ENCODE measurements at regions not wholly inside any gene's neighbourhood (a gene's known extent, or its start where the extent isn't known, plus 50 kb on each side); places are given as distances from the start of the nearest gene placed in this dataset.

- no peaks in the 10 kb centered on the region for H3K36me3 ChIP-seq (replicated peaks in 1 of 2; ENCODE audit: control extremely low read depth in 1 of 2, control insufficient read depth in 1 of 2, extremely low read depth in 1 of 2, insufficient read depth in 2 of 2, low read length in 1 of 2)
- H3K9me3 ChIP-seq (ENCODE audit: control extremely low read depth in 1 of 3, control insufficient read depth in 2 of 3, insufficient read depth in 1 of 3, low read length in 2 of 3): no peaks in the 10 kb centered on the region
- Mint-ChIP-seq H3K4me3 (no peak overlapping the region), H3K9me3 (ENCODE audit: insufficient read depth) (no peaks in the 10 kb centered on the region), H3K27ac (no peak overlapping the region), H3K27me3 (peaks cover 16% of the 10 kb centered on the region), H3K4me1 (no peaks in the 10 kb centered on the region)
- no peaks in the 10 kb centered on the region for H3K27me3 ChIP-seq (replicated peaks in 1 of 4; ENCODE audit: control extremely low read depth in 1 of 4, control insufficient read depth in 3 of 4, insufficient read depth in 4 of 4, low read length in 3 of 4)
- H3K79me2 ChIP-seq (ENCODE audit: control insufficient read depth, insufficient read depth, low read length): no peaks in the 10 kb centered on the region
- CTCF ChIA-PET: no interaction called here
- ATAC-seq (ENCODE audit: low read depth) (no peak), DNase-seq (no peak)
- no peak overlapping the region for H2AFZ ChIP-seq (ENCODE audit: insufficient read depth, low read depth, low read length, poor library complexity, severe bottlenecking)
- H3K9ac ChIP-seq (ENCODE audit: low read length): no peak overlapping the region
- no peaks in the 10 kb centered on the region for H4K20me1 ChIP-seq (ENCODE audit: control insufficient read depth, insufficient read depth, low read length, poor library complexity, severe bottlenecking)
- no peak overlapping the region for H3K27ac ChIP-seq (ENCODE audit: low read length in 2 of 2)
- intact Hi-C loops (cut with micrococcal nuclease): no loop called here
- TF ChIP-seq CTCF (IDR thresholded peaks at IDR 0.05) (no peak), EZH2 (IDR thresholded peaks at IDR 0.05; ENCODE audit: borderline replicate concordance, insufficient read depth, low read depth, low read length, poor library complexity, severe bottlenecking) (no peak)
- H3K4me1 ChIP-seq (ENCODE audit: control insufficient read depth in 2 of 2, insufficient read depth in 2 of 2, low read length in 2 of 2): no peaks in the 10 kb centered on the region
- POLR2A ChIA-PET: no interaction called here
- no peak overlapping the region for H3K4me3 ChIP-seq (ENCODE audit: control extremely low read depth in 1 of 5, extremely low read depth in 1 of 5, insufficient read depth in 1 of 5, low read depth in 2 of 5, low read length in 4 of 5)
- no peak overlapping the region for H3K4me2 ChIP-seq (replicated peaks; ENCODE audit: low read depth, low read length, poor library complexity, severe bottlenecking)
Measured at GRCh38 chr2:18154812-18155211, 276.3 kb downstream of the KCNS3 start.

- intact Hi-C loops (cut with micrococcal nuclease): no loop called here
- H3K79me2 ChIP-seq (ENCODE audit: control insufficient read depth, insufficient read depth, low read length): no peaks in the 10 kb centered on the region
- H3K27ac ChIP-seq (ENCODE audit: low read length in 2 of 2): no peak overlapping the region
- no peak for TF ChIP-seq EZH2 (IDR thresholded peaks at IDR 0.05; ENCODE audit: borderline replicate concordance, insufficient read depth, low read depth, low read length, poor library complexity, severe bottlenecking)
- no peak for TF ChIP-seq CTCF (IDR thresholded peaks at IDR 0.05)
- WGBS (ENCODE audit: insufficient coverage): 86% methylated on average over 3 of the region's 3 CpGs
- H3K36me3 ChIP-seq (replicated peaks in 1 of 2; ENCODE audit: control extremely low read depth in 1 of 2, control insufficient read depth in 1 of 2, extremely low read depth in 1 of 2, insufficient read depth in 2 of 2, low read length in 1 of 2): no peaks in the 10 kb centered on the region
- H3K9ac ChIP-seq (ENCODE audit: low read length): no peak overlapping the region
- H3K4me3 ChIP-seq (ENCODE audit: control extremely low read depth in 1 of 5, extremely low read depth in 1 of 5, insufficient read depth in 1 of 5, low read depth in 2 of 5, low read length in 4 of 5): no peak overlapping the region
- Mint-ChIP-seq H3K9me3 (ENCODE audit: insufficient read depth) (no peaks in the 10 kb centered on the region), H3K4me1 (no peaks in the 10 kb centered on the region), H3K27ac (no peak overlapping the region), H3K4me3 (no peak overlapping the region), H3K27me3 (peaks cover 14% of the 10 kb centered on the region)
- H3K4me2 ChIP-seq (replicated peaks; ENCODE audit: low read depth, low read length, poor library complexity, severe bottlenecking): no peak overlapping the region
- H3K27me3 ChIP-seq (replicated peaks in 1 of 4; ENCODE audit: control extremely low read depth in 1 of 4, control insufficient read depth in 3 of 4, insufficient read depth in 4 of 4, low read length in 3 of 4): no peaks in the 10 kb centered on the region
- no peaks in the 10 kb centered on the region for H3K4me1 ChIP-seq (ENCODE audit: control insufficient read depth in 2 of 2, insufficient read depth in 2 of 2, low read length in 2 of 2)
- H3K9me3 ChIP-seq (ENCODE audit: control extremely low read depth in 1 of 3, control insufficient read depth in 2 of 3, insufficient read depth in 1 of 3, low read length in 2 of 3): no peaks in the 10 kb centered on the region
- ATAC-seq (ENCODE audit: low read depth) (no peak), DNase-seq (no peak)
- ChIA-PET CTCF (no interaction called here), POLR2A (no interaction called here)
- H2AFZ ChIP-seq (ENCODE audit: insufficient read depth, low read depth, low read length, poor library complexity, severe bottlenecking): no peak overlapping the region
- H4K20me1 ChIP-seq (ENCODE audit: control insufficient read depth, insufficient read depth, low read length, poor library complexity, severe bottlenecking): no peaks in the 10 kb centered on the region
Measured at GRCh38 chr2:18154259-18154658, 275.8 kb downstream of the KCNS3 start.

Measured in B cell (primary cell).